Activated CD4-positive, CD25-positive, alpha-beta regulatory T cell treated with anti-CD3 and anti-CD28 coated beads, Interleukin-2, amount 50 U/mL, for 24 hours (primary cell): ENCODE measurements at regions not wholly inside any gene's neighbourhood (a gene's known extent, or its start where the extent isn't known, plus 50 kb on each side); places are given as distances from the start of the nearest gene placed in this dataset.
"Not testable (repeated sequence)": the region's sequence is repeated elsewhere in the genome, so short reads cannot be mapped to it uniquely, and the experiment has no call there.

Source experiments
- ATAC-seq, 2 donors: fragments of 150-1000 bp; cut with Tn5 transposase; one replicate each; pipeline ENCODE4 v1.10.0; 2021; ENCODE audit warnings: mild to moderate bottlenecking in 1 of 2, moderate library complexity in 1 of 2

GRCh38 chr15:62272290-62272689 is 107.2 kb upstream of the C2CD4B start:
- ATAC-seq = no peak

GRCh38 chr15:62275831-62276230 is 110.7 kb upstream of the C2CD4B start:
- no peak for ATAC-seq

- no peak for ATAC-seq
Measured at GRCh38 chr15:62277816-62278394, 112.8 kb upstream of the C2CD4B start.

GRCh38 chr15:62278534-62278933 is 113.4 kb upstream of the C2CD4B start:
- ATAC-seq = no peak

- no peak for ATAC-seq
Measured at GRCh38 chr15:62279041-62279440, 114.0 kb upstream of the C2CD4B start.

- ATAC-seq = no peak
Measured at GRCh38 chr15:62280625-62281024, 115.5 kb upstream of the C2CD4B start.

- not testable (repeated sequence) for ATAC-seq
Measured at GRCh38 chr15:62281801-62282200, 116.7 kb upstream of the C2CD4B start.

GRCh38 chr15:62287066-62287857 is 122.2 kb upstream of the C2CD4B start:
- ATAC-seq = no peak

GRCh38 chr15:62288361-62289017 is 123.4 kb upstream of the C2CD4B start:
- no peak for ATAC-seq

- ATAC-seq = no peak
Measured at GRCh38 chr15:62291262-62291661, 126.2 kb upstream of the C2CD4B start.

- ATAC-seq = no peak
Measured at GRCh38 chr15:62296756-62297507, 131.8 kb upstream of the C2CD4B start.

GRCh38 chr15:62297522-62297921 is 132.4 kb upstream of the C2CD4B start:
- ATAC-seq = no peak

- no peak for ATAC-seq
Measured at GRCh38 chr15:62297933-62298332, 132.8 kb upstream of the C2CD4B start.

- no peak for ATAC-seq
Measured at GRCh38 chr15:62298811-62299210, 133.7 kb upstream of the C2CD4B start.

GRCh38 chr15:62299541-62299940 is 134.5 kb upstream of the C2CD4B start:
- ATAC-seq = no peak

GRCh38 chr15:62301993-62302675 is 137.0 kb upstream of the C2CD4B start:
- no peak for ATAC-seq

- no peak for ATAC-seq
Measured at GRCh38 chr15:62306851-62307504, 141.9 kb upstream of the C2CD4B start.

- no peak for ATAC-seq
Measured at GRCh38 chr15:62307551-62307950, 142.5 kb upstream of the C2CD4B start.

- no peak for ATAC-seq
Measured at GRCh38 chr15:62316413-62317060, 151.5 kb upstream of the C2CD4B start.

GRCh38 chr15:62320259-62320658 is 155.2 kb upstream of the C2CD4B start:
- ATAC-seq = no peak

- no peak for ATAC-seq
Measured at GRCh38 chr15:62323353-62323890, 158.3 kb upstream of the C2CD4B start.
